ENCODE measurements at regions not wholly inside any gene's neighbourhood (a gene's known extent, or its start where the extent isn't known, plus 50 kb on each side); places are given as distances from the start of the nearest gene placed in this dataset.
"Not testable (repeated sequence)": the region's sequence is repeated elsewhere in the genome, so short reads cannot be mapped to it uniquely, and the experiment has no call there.

DNA sequence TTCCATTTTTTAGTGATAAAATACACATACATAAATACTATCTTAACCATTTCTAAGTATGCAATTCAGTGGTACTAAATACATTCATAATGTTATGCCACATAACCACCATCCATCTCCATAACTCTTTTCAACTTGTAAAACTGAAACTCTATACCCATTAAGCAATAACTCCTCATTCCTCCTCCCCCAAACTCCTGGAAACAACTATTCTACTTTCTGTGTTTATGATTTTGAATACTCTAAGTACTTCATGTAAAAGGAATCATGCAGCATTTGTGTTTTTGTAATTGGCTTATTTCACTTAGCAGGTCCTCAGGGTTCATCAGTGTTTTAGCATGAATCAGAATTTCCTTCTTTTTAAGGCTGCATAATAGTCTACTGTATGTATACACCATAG lies 131.8 kb downstream of the TES start:
- DNase-seq: no peak

DNA sequence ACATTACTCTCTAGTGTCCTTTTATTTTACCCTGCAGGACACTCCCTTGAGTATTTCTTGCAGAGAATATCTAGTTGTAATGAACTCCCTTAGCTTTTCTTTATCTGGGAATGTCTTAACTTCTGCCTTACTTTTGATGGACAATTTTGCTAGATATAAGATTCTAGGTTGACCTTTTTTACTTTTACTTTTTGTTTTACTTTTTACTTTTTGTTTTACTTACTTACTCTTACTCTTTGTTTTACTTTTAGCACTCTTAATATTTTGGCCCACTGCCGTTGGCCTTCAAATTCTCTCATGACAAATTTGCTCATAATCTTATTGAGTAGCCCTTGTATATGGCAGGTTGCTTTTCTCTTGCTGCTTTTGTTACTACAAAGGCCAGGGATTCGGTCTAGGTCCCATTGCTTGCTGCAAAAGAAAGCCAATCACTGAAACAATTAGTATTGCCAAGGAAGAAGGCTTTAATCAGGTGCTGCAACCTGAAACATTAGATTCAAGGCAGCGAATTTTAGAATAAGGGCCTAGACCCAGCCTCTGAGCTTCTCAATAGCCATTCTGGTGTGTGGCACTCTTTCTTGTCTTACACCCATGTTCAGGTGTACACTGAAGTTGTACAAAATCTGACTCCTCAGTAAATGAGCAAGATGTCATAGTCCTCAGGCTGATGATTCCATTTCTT lies 137.0 kb downstream of the TES start:
- DNase-seq: no peak

DNA sequence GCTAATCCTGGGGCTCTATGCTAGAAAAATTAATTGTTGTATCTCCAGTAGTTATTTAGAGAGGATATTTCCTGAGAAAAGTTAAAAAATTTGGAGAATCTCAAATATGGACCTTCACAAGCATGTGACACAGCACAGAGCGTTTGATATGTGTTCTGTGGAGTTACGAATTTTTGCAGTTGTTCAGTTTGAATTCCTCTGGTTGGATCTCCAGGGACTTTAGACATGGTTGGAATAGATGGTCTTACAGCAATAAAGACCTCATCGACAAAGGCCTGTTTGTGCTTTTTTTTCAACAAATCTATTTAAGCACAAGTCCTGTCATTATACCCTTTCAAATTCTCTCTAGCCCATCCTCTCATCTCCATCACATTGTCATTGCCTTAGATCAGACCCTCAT lies 138.0 kb downstream of the TES start:
- DNase-seq: no peak

DNA sequence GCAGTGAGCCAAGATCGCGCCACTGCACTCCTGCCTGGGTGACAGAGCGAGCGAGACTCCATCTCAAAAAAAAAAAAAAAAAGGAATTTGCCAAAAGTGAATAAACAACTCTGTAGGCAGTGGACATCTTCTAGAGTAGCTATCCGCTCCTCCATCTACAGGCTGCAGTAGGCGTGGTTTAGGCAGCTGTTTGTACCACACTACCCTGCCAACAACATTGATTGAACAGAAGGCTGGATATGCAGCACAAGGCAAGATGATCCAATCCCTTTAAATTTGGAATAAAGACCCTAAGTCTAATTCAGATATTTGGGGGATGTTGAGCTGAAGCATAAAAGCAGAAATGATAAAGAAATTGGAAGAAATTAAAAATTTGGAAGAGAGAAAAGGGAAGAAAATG lies 141.6 kb downstream of the TES start:
- DNase-seq: no peak

DNA sequence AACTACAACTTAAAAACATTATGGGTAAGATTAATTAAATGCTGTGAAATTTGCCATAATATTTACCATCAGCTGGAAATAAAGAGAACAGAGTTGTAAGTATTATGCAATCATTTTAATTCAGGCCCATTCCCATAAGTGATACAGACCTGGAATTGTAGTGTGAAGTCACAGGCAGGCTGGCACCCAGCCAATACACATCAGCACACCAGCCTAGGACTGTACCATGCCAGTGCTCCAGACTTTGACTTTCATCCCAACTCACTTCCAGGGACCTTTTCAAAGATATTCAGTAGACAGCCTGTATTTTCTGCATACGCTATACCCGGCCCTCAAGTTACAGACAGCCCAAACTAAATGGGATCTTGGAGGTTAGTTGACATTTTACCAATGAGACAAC lies 143.3 kb downstream of the TES start:
- no peak for DNase-seq

DNA sequence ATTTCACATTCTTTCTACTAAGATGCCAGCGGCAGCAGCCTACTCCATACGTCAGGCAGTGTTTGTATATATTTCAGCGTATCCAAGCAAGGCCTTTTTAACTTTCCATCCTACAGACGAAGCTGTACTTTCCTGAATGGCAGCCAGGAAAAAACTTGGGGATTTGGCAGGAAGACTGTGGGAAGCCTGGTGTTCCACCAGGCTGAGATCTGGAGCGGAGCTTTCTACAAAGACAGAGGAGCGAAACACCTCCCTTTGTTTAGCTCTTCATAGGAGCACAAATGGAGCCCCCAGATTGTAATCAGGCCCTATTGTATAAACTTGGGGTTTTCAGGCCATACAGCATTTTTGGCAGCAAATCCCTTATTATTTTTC lies 143.8 kb downstream of the TES start:
- DNase-seq: no peak

DNA sequence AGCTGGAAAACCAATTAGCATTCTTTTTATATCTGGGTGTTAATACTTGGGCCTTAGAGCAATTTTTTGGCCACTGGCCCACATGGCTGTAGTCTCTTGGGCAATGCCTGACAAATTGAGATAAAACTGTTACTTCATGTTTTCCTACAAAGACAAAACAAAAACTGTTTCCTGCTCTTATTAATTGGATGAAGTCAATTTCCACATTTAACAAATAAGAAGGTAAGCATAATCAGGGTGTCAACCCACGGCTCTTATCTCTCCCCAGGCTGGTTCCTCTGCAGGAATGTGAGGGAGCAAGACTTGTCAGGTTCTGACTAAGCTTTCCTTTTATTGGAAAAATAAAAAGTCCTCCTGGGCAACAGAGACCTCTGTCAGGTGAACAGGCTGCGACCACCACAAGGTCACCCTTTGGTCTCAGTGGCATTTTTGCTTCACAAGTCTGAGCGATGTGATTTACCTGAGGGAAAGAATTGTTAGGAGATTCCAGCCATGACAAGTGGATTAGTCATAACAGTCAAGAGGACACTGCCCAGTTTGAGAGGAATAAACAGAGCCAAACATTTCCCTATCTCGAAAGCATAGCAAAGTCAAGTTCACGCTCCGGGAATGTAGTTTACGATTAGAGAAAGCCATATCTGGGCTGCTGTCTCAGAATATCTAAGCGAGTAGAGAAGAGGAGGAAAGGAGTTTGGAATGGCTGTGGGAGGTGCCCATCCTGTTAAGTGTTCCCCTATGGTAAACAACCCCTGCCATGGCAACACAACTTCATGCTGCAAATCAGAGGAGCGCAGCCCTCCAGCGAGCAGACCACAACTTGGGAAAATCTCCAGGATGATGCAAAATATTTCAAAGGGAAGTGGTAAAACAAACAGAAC lies 144.4 kb downstream of the TES start:
- no peak for DNase-seq

DNA sequence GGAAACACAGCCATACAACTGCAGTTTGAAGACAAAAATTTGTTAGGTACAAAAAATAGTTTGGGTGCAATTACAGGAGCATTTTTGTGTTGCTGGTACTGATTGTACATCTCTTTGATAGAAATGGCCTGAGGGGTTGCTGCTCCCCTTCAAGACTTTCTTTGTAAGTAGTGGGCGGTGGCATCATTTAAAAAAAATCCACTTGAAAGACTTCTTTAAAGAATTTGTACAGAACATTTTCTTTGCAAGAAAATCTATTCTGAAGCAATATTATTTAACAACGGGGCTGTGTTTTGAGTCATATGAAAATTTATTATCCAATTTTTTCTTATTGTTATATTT lies 144.1 kb upstream of the CAV2 start:
- no peak for DNase-seq

DNA sequence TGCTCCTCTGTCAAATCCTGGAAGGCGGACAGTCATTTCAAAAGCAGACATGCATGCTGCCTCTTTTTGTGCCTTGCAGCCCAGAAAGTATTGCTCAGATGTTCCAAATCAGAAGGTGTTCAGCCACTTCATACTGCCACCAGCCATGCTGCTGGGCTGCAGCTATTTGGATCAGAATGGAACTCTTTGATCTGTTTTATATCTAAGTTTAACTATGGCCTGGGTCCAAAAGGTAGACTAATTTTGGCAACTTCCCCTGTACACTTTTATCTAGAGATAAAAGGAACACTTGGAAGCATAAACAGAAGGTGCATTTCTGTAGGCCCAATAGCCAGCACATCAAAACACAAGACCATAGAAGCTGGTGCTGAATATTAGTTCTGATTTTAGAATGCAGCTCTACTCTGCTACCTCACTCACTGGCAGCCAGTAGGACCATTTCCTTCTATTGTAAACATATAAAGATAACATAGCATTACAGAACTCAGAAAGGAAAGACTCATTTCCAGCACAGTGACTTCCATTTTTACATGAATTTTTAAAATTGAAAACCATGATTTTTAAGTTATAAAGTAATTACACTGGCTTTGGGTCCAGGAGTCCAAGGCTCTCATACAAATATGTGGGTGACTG lies 143.1 kb upstream of the CAV2 start:
- no peak for DNase-seq

DNA sequence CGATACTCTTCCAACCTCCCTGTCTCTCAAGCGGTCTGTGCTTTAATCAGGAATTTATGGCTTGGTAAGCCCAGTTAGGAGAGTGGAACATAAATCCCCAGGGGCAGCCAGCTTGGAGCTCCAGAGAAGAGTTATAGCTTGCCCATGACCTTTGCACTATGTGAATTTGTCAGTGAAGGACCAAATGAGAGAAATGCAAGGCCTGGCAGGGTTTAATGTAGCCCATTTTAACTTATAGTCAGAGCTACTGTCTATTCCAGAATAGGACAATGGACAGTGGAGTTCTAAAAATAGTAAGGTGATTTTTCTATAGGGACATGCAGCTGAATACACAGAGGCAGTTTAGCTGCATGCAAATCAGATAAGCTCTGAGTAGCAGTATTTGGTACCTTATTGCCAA lies 142.6 kb upstream of the CAV2 start:
- no peak for DNase-seq

DNA sequence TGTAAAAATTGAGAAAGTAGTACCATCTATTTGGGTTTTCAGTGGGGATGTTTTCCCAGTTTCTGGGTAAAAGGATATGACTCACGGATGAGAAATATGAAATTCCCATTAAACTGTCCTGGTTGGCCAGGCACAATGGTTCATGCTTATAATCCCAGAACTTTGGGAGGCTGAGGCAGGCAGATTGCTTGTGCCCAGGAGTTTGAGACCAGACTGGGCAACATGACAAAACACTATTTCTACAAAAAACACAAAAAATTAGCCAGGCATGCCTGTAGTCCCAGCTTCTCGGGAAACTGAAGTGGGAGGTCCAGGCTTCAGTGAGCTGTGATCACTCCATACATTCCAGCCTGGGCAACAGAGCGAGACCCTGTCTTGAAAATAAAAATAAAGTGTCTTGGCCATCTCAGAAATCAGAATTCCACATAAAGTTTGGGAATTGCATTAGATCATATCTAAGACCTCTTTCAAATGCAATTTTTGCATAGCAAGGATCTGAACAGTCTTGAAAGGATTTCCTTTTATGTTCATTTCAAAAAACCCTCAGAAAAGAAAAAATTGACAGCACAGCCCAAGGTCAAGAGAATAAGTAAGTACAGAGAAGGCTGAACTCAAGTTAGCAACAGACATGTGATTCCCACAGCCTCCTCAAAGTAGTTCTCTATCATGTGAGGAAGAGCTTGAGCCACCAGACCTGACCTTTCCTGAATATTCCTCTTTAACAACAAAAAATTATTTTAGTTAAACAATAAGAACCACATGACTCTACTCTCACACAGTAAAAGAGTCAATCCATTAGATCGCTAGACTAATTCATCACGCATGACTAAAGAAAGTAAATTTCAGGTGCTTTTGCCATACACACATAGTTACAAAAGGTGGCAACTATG lies 141.5 kb upstream of the CAV2 start:
- no peak for DNase-seq

DNA sequence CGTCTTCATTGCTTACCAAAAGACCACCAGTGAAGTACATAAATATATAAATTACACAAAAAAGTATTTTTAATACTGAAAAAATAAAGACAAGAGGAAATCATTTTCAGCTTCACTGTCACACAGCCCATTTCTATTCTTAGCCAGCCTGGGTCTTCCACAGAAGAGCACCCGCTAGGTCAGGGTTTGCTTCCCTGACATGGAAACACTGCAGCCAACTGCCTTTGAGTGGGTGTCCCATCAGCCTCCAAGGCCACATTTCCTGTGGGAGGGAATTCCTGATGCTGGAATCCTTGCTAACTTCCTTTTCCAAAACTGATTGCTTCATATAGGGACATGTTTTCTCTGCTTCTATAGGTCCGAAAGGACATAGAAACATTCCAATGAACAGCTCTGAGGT lies 137.8 kb upstream of the CAV2 start:
- DNase-seq: no peak

DNA sequence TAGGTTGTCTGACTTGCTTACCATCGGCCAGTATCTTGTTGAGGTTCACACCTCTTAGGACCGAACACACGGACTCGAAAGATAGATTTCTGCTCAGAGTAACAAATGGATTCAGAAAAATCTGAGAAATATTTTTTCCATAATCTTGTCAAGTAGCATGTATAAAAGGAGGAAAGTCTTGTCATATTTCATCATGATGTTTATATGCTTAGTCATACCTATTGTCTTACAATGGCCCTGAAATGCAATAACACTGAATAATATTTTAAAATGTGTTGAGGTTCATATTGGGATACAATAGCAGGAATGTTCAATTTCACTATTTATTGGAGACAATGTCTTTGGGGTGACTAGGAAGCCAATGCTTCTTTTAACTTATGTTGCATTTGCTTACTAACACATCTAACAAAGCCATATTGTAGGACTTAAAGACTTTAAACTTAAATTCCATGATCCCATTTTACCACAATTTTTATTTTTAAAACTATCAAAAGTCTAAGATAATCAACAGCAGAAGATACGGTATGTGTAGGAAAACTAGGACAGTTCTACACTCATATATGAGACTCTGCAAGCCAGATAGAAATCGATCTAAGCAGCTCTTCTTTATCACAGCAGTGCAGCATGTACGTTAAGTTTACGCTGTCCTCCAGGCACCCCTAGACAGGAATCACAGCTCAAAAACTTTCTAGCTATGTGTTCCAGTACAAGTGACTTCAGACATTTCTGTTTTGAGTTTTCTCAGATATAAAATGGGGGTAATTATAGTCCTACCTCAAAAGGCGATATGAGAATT lies 135.7 kb upstream of the CAV2 start:
- no peak for DNase-seq

DNA sequence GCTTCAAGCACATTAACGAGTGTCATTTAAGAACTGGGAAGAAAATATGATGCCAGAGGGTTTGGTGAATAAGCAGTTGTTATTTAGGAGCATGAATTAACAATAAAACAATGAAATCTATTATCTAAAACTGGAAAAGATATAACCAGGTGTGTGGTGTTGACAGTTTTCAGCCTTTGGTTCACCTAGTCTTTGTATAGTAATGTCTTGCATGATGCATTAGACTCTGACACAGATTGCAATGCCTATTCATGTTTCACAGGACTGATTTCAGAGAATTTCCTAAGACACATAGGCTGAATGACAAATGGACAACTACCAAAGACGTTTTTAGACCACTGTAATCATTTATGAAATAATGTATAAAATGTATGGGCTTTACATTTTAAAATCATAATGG lies 135.1 kb upstream of the CAV2 start:
- DNase-seq: no peak

- no peak for DNase-seq
Observed at GRCh38 chr7:116365797-116366196, 133.7 kb upstream of the CAV2 start.

DNA sequence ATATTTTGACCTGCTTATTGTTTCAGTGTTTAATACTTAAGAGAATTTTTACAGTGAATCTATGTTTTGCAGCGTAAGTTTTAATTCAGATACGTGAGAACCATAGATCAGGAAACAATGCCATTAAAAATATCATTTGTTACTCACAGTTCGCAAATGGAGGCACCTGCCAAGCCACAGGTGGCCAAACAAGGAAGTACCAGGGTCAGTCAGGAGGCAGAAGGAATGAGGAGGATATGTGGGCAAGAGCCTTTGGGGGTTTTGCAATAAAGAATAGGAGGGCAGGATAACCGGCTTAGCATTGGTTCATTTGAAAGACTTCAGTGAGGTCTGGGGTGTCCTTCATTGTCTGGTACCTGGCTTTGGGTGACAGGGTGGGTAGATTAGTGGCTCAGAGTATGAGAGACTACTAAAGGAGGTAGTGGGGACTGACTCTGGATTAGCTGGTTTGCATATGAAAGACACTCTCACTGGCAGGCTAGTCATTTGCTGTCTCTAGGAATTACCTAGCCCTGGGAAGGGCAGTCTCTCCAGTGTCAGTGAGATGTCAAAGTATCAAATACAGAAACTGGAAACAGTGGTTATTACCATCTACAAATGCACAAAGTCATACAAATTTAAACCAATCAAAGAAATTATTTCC lies 132.2 kb upstream of the CAV2 start:
- no peak for DNase-seq

DNA sequence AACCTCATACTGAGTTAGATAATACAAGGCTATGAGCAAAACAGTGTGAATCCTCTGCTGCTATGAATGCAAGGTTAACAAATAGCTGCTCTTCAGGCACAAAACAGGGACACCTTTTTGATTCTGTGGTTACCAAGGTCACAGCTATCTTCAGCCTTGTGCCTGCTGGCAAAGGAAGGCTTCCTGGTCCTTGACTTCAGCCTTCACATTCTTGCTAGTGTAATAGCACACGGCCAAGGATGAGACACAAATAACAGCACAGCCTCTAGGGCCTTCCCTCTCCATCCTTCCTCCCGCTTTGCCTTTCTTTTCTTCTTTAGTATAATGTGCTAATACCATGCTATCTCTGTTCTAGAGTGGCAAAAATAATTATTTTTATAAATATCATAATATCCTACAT lies 130.6 kb upstream of the CAV2 start:
- DNase-seq: no peak

GRCh38 chr7:116371536-116371935 lies 128.0 kb upstream of the CAV2 start:
- not testable (repeated sequence) for DNase-seq

- not testable (repeated sequence) for DNase-seq
Observed at GRCh38 chr7:116373229-116373628, 126.3 kb upstream of the CAV2 start.

GRCh38 chr7:116377721-116378120 lies 121.8 kb upstream of the CAV2 start:
- DNase-seq: no peak

GRCh38 chr7:116380025-116380424 lies 119.5 kb upstream of the CAV2 start:
- no peak for DNase-seq

GRCh38 chr7:116382375-116382774 lies 117.2 kb upstream of the CAV2 start:
- no peak for DNase-seq
